CD14-positive monocyte (primary cell): ENCODE measurements at regions not wholly inside any gene's neighbourhood (a gene's known extent, or its start where the extent isn't known, plus 50 kb on each side); places are given as distances from the start of the nearest gene placed in this dataset.

Source experiments
- DNase-seq, 3 donors: peaks; one replicate each; pipeline ENCODE4 v3.0.0-alpha.2; 2011 to 2022
- H2AFZ ChIP-seq: 2 replicates; pipeline ENCODE4 v1.6.0; 2012; ENCODE audit warnings: mild to moderate bottlenecking, low read depth, low read length, inconsistent platforms; ENCODE audit not compliant: insufficient read depth, poor library complexity, severe bottlenecking
- H3K27ac ChIP-seq, 2 donors: 1 replicate in 1 of 2; 2 replicates in 1 of 2; pipeline ENCODE4 v1.5.1; 2012 to 2013; ENCODE audit warnings: low read length in 2 of 2, control low read depth in 1 of 2, inconsistent platforms in 1 of 2, low read depth in 1 of 2, mild to moderate bottlenecking in 1 of 2
- H3K27me3 ChIP-seq, 2 donors: one replicate each; pipeline versions ENCODE4 v1.6.0 to v1.6.1; 2011 to 2013; ENCODE audit warnings: low read length in 2 of 2; ENCODE audit not compliant: control insufficient read depth in 2 of 2, insufficient read depth in 2 of 2
- H3K36me3 ChIP-seq, 2 donors: replicated peaks in 1 of 2; 1 replicate in 1 of 2; 2 replicates in 1 of 2; pipeline versions ENCODE4 v1.5.1 to v1.6.1; 2012 to 2013; ENCODE audit warnings: low read length in 2 of 2, control low read depth in 1 of 2, inconsistent platforms in 1 of 2, mild to moderate bottlenecking in 1 of 2; ENCODE audit not compliant: insufficient read depth in 2 of 2, control insufficient read depth in 1 of 2
- H3K4me1 ChIP-seq, 2 donors: 1 replicate in 1 of 2; 2 replicates in 1 of 2; pipeline versions ENCODE4 v1.5.1 to v1.6.1; 2012 to 2013; ENCODE audit warnings: low read length in 2 of 2, control low read depth in 1 of 2, inconsistent platforms in 1 of 2, mild to moderate bottlenecking in 1 of 2, moderate library complexity in 1 of 2; ENCODE audit not compliant: insufficient read depth in 2 of 2, control insufficient read depth in 1 of 2
- H3K4me2 ChIP-seq: replicated peaks from 2 replicates; pipeline ENCODE3; 2012; ENCODE audit warnings: low read length, moderate library complexity, mild to moderate bottlenecking; ENCODE audit not compliant: poor library complexity, severe bottlenecking; ENCODE audit errors: extremely low read depth
- H3K4me3 ChIP-seq, 3 experiments: fragments of 200-600 bp in 1 of 3; sonication (generic) in 1 of 3; replicated peaks in 1 of 3; 1 replicate in 2 of 3; 2 replicates in 1 of 3; pipeline ENCODE4 v1.5.1; 2011 to 2013; ENCODE audit warnings: low read length in 3 of 3, mild to moderate bottlenecking in 3 of 3, control low read depth in 2 of 3, low read depth in 2 of 3, inconsistent platforms in 1 of 3, moderate library complexity in 1 of 3
- H3K79me2 ChIP-seq: 2 replicates; pipeline ENCODE4 v1.6.0; 2012; ENCODE audit warnings: mild to moderate bottlenecking, control low read depth, inconsistent platforms, low read length, moderate library complexity; ENCODE audit not compliant: insufficient read depth
- H3K9ac ChIP-seq: 2 replicates; pipeline ENCODE4 v1.6.0; 2017; ENCODE audit warnings: low read length, mild to moderate bottlenecking; ENCODE audit not compliant: insufficient read depth, poor library complexity, severe bottlenecking
- H3K9me3 ChIP-seq, 2 donors: replicated peaks in 1 of 2; 1 replicate in 1 of 2; 2 replicates in 1 of 2; pipeline versions ENCODE4 v1.5.1 to v1.6.1; 2012 to 2013; ENCODE audit warnings: low read length in 2 of 2, control low read depth in 1 of 2; ENCODE audit not compliant: control insufficient read depth in 1 of 2, insufficient read depth in 1 of 2
- H4K20me1 ChIP-seq: 2 replicates; pipeline ENCODE4 v1.6.0; 2012; ENCODE audit warnings: mild to moderate bottlenecking, low read length, control low read depth, moderate library complexity; ENCODE audit not compliant: insufficient read depth
- H3K27ac Mint-ChIP-seq, 7 donors: one replicate each; pipeline ENCODE4 v1.8.0; 2020; ENCODE audit warnings: mild to moderate bottlenecking in 7 of 7, mixed read lengths in 7 of 7, moderate library complexity in 6 of 7, inconsistent platforms in 2 of 7
- H3K27me3 Mint-ChIP-seq, 3 donors: one replicate each; pipeline ENCODE4 v1.8.0; 2021 to 2022; ENCODE audit warnings: low read depth in 3 of 3, mild to moderate bottlenecking in 3 of 3, mixed read lengths in 3 of 3, moderate library complexity in 3 of 3, inconsistent platforms in 1 of 3
- H3K36me3 Mint-ChIP-seq, 2 donors: one replicate each; pipeline ENCODE4 v1.8.0; 2020; ENCODE audit warnings: mixed read lengths in 2 of 2, inconsistent platforms in 1 of 2, mild to moderate bottlenecking in 1 of 2
- H3K4me1 Mint-ChIP-seq: one replicate; pipeline ENCODE4 v1.8.0; 2020; ENCODE audit warnings: mild to moderate bottlenecking, mixed read lengths
- H3K4me3 Mint-ChIP-seq, 2 donors: one replicate each; pipeline ENCODE4 v1.8.0; 2020; ENCODE audit warnings: mild to moderate bottlenecking in 2 of 2, mixed read lengths in 2 of 2, moderate library complexity in 1 of 2
- H3K9me3 Mint-ChIP-seq, 7 donors: one replicate each; pipeline ENCODE4 v1.8.0; 2020 to 2022; ENCODE audit warnings: mixed read lengths in 7 of 7, mild to moderate bottlenecking in 6 of 7, moderate library complexity in 6 of 7, inconsistent platforms in 2 of 7
- CTCF ChIP-seq: fragments of 200-600 bp; IDR thresholded peaks from one replicate; pipeline ENCODE4 v1.8.0; 2022; ENCODE audit warnings: antibody characterized with exemption, mild to moderate bottlenecking
- WGBS: methylation state at CpG from one replicate; pipeline ENCODE4 v1.1.5; 2013; ENCODE audit warnings: missing lambda C conversion rate; ENCODE audit not compliant: insufficient coverage; 5-methylcytosine and 5-hydroxymethylcytosine counted together
- intact Hi-C, 2 donors: fragments of 100-400 bp; cut with micrococcal nuclease; formaldehyde crosslinking; loops; one replicate each; pipeline versions ENCODE4 v1.15.0 to v1.15.1; 2023

GRCh38 chr1:177440821-177441220 is 270.1 kb downstream of the BRINP2 start:
- DNase-seq: no peak
- Histone ChIP-seq H4K20me1 (no peaks in the 10 kb centered on the region), H3K27ac (no peak overlapping the region), H3K4me1 (no peaks in the 10 kb centered on the region), H3K4me3 (no peak overlapping the region), H3K79me2 (no peaks in the 10 kb centered on the region), H3K4me2 (no peak overlapping the region), H3K27me3 (no peaks in the 10 kb centered on the region), H3K9me3 (no peaks in the 10 kb centered on the region), H3K9ac (no peak overlapping the region), H2AFZ (no peak overlapping the region), H3K36me3 (no peaks in the 10 kb centered on the region)
- Mint-ChIP-seq H3K36me3 (no peaks in the 10 kb centered on the region), H3K4me3 (no peak overlapping the region), H3K4me1 (no peaks in the 10 kb centered on the region), H3K27me3 (peaks cover 0 to 3% (median 0%) of the 10 kb centered on the region in 3 donors), H3K9me3 (peaks cover 0 to 3% (median 0%) of the 10 kb centered on the region in 7 donors), H3K27ac (no peak overlapping the region)
- TF ChIP-seq CTCF: no peak
- WGBS: no CpG with 5 or more reads among the region's 4 CpGs
- intact Hi-C loops: no loop called here

- intact Hi-C loops: no loop called here
These were observed 268.5 kb downstream of the BRINP2 start for GRCh38 chr1:177439301-177439700.

More at GRCh38 chr1:177439301-177439700, 268.5 kb downstream of the BRINP2 start:
- Histone ChIP-seq H3K9me3 (no peaks in the 10 kb centered on the region), H2AFZ (no peak overlapping the region), H3K4me3 (no peak overlapping the region), H4K20me1 (no peaks in the 10 kb centered on the region), H3K79me2 (no peaks in the 10 kb centered on the region), H3K27me3 (no peaks in the 10 kb centered on the region), H3K27ac (no peak overlapping the region), H3K4me1 (no peaks in the 10 kb centered on the region), H3K9ac (no peak overlapping the region), H3K4me2 (no peak overlapping the region), H3K36me3 (no peaks in the 10 kb centered on the region)
- Mint-ChIP-seq H3K36me3 (no peaks in the 10 kb centered on the region), H3K27ac (no peak overlapping the region), H3K27me3 (peaks cover 0 to 3% (median 0%) of the 10 kb centered on the region in 3 donors), H3K4me1 (no peaks in the 10 kb centered on the region), H3K4me3 (no peak overlapping the region), H3K9me3 (peaks cover 0 to 3% (median 0%) of the 10 kb centered on the region in 7 donors)
- no peak for DNase-seq
- no peak for TF ChIP-seq CTCF
